Skin epidermis (tissue), 12 donors: ENCODE measurements at regions not wholly inside any gene's neighbourhood (a gene's known extent, or its start where the extent isn't known, plus 50 kb on each side); places are given as distances from the start of the nearest gene placed in this dataset.
A peak's percentile ranks its signal among the peaks of the same experiment; 100 is the strongest.
"Not testable (repeated sequence)": the region's sequence is repeated elsewhere in the genome, so short reads cannot be mapped to it uniquely, and the experiment has no call there.

Experiments used
- H3K27ac ChIP-seq, 21 experiments: fragments of 200-600 bp; sonication (generic) in 11 of 21; one replicate each; pipeline ENCODE4 v1.5.0; 2020; ENCODE audit warnings: mild to moderate bottlenecking in 3 of 21, inconsistent platforms in 2 of 21, moderate library complexity in 2 of 21
- H3K4me3 ChIP-seq, 7 experiments: fragments of 200-600 bp; sonication (generic) in 2 of 7; one replicate each; pipeline ENCODE4 v1.5.0; 2020; ENCODE audit warnings: inconsistent platforms in 2 of 7, mild to moderate bottlenecking in 2 of 7, moderate library complexity in 1 of 7

- Histone ChIP-seq H3K27ac (no peak overlapping the region), H3K4me3 (no peak overlapping the region)
Measured at GRCh38 chr14:70269582-70269981, 80.8 kb upstream of the SLC8A3 start.

GRCh38 chr14:70268760-70269159 lies 80.0 kb upstream of the SLC8A3 start:
- H3K4me3 ChIP-seq, result no peak overlapping the region

GRCh38 chr14:70266157-70266556 lies 77.4 kb upstream of the SLC8A3 start:
- no peak overlapping the region for H3K27ac ChIP-seq
- no peak overlapping the region for H3K4me3 ChIP-seq

More at GRCh38 chr14:70268760-70269159, 80.0 kb upstream of the SLC8A3 start:
- H3K27ac ChIP-seq, result no peak overlapping the region

GRCh38 chr14:70265422-70265821 lies 76.7 kb upstream of the SLC8A3 start:
- H3K4me3 ChIP-seq, result no peak overlapping the region
- H3K27ac ChIP-seq, result no peak overlapping the region

- H3K27ac ChIP-seq, result no peak overlapping the region
- no peak overlapping the region for H3K4me3 ChIP-seq
Measured at GRCh38 chr14:70259420-70259819, 70.7 kb upstream of the SLC8A3 start.

GRCh38 chr14:70257526-70257925 lies 68.8 kb upstream of the SLC8A3 start:
- H3K4me3 ChIP-seq, result no peak overlapping the region
- H3K27ac ChIP-seq, result no peak overlapping the region

- Histone ChIP-seq H3K4me3 (no peak overlapping the region), H3K27ac (no peak overlapping the region)
Measured at GRCh38 chr14:70256601-70257000, 67.8 kb upstream of the SLC8A3 start.

- peak overlapping the region in 2 of 7 experiments; percentile 30 to 40 for H3K4me3 ChIP-seq
- not testable (repeated sequence) for H3K27ac ChIP-seq
Measured at GRCh38 chr14:70255071-70256057, 66.6 kb upstream of the SLC8A3 start.

GRCh38 chr14:70254476-70254961 lies 65.8 kb upstream of the SLC8A3 start:
- peak overlapping the region in 1 of 21 experiments; percentile 59 for H3K27ac ChIP-seq
- peak overlapping the region in 6 of 7 experiments; percentile 12 to 40 (median 31) for H3K4me3 ChIP-seq

- H3K27ac ChIP-seq, H3K4me3 ChIP-seq: not testable (repeated sequence)
Measured at GRCh38 chr14:70253547-70253946, 64.8 kb upstream of the SLC8A3 start.

- H3K27ac ChIP-seq, result no peak overlapping the region
- H3K4me3 ChIP-seq, result no peak overlapping the region
Measured at GRCh38 chr14:70245026-70245425, 56.3 kb upstream of the SLC8A3 start.

GRCh38 chr14:70239802-70240201 lies 51.1 kb upstream of the SLC8A3 start:
- Histone ChIP-seq H3K4me3 (no peak overlapping the region), H3K27ac (no peak overlapping the region)

- not testable (repeated sequence) for H3K4me3 ChIP-seq, H3K27ac ChIP-seq
Measured at GRCh38 chr14:70238635-70239034, 49.9 kb upstream of the SLC8A3 start.
